GM23338 (cell line): ENCODE measurements at regions not wholly inside any gene's neighbourhood (a gene's known extent, or its start where the extent isn't known, plus 50 kb on each side); places are given as distances from the start of the nearest gene placed in this dataset.

Experiments
- ATAC-seq: fragments of 200-7000 bp; cut with Tn5 transposase; 3 replicates; pipeline ENCODE4 v1.9.1; 2020
- DNase-seq: peaks from one replicate; pipeline ENCODE4 v3.0.0-alpha.2; 2015; ENCODE audit warnings: low spot score
- H2AFZ ChIP-seq: fragments of 200-600 bp; sonication (generic); 2 replicates; pipeline ENCODE4 v1.8.0; 2016; ENCODE audit warnings: antibody characterized with exemption, mild to moderate bottlenecking, moderate library complexity
- H3F3A ChIP-seq: fragments of 200-600 bp; sonication (generic); replicated peaks from 2 replicates; pipeline ENCODE4 v1.8.0; 2017; ENCODE audit warnings: antibody characterized with exemption, mixed run types, low read depth
- H3K27ac ChIP-seq: fragments of 200-600 bp; sonication (generic); 2 replicates; pipeline ENCODE4 v1.6.1; 2016; ENCODE audit warnings: low read depth
- H3K27me3 ChIP-seq: fragments of 200-600 bp; sonication (generic); 2 replicates; pipeline ENCODE4 v1.8.0; 2016; ENCODE audit warnings: mild to moderate bottlenecking, mixed run types, moderate library complexity; ENCODE audit not compliant: insufficient read depth
- H3K36me3 ChIP-seq: fragments of 200-600 bp; sonication (generic); 2 replicates; pipeline ENCODE4 v1.8.0; 2016; ENCODE audit warnings: mild to moderate bottlenecking; ENCODE audit not compliant: insufficient read depth
- H3K4me1 ChIP-seq: fragments of 200-600 bp; sonication (generic); 2 replicates; pipeline ENCODE4 v1.8.0; 2016; ENCODE audit warnings: mild to moderate bottlenecking, moderate library complexity; ENCODE audit not compliant: insufficient read depth
- H3K4me2 ChIP-seq: fragments of 200-600 bp; sonication (generic); 2 replicates; pipeline ENCODE4 v1.7.1; 2017; ENCODE audit warnings: mixed run types
- H3K4me3 ChIP-seq: fragments of 200-600 bp; sonication (generic); 2 replicates; pipeline ENCODE4 v1.6.1; 2016; ENCODE audit warnings: mixed run types
- H3K79me2 ChIP-seq: fragments of 200-600 bp; sonication (generic); replicated peaks from 2 replicates; pipeline ENCODE4 v1.8.0; 2017; ENCODE audit warnings: mild to moderate bottlenecking; ENCODE audit not compliant: insufficient read depth
- H3K9me2 ChIP-seq: fragments of 200-600 bp; sonication (generic); 2 replicates; pipeline ENCODE4 v1.8.0; 2017; ENCODE audit not compliant: insufficient read depth
- H4K20me1 ChIP-seq: fragments of 200-600 bp; sonication (generic); replicated peaks from 2 replicates; pipeline ENCODE4 v1.8.0; 2017; ENCODE audit warnings: mild to moderate bottlenecking; ENCODE audit not compliant: insufficient read depth
- H3K27ac Mint-ChIP-seq: 2 replicates; pipeline ENCODE4 v1.8.0; 2020; ENCODE audit warnings: inconsistent platforms, mild to moderate bottlenecking, moderate library complexity, mixed read lengths
- H3K27me3 Mint-ChIP-seq: 3 replicates; pipeline ENCODE4 v1.8.0; 2022; ENCODE audit warnings: low read depth, mild to moderate bottlenecking, moderate library complexity, mixed read lengths, inconsistent platforms; ENCODE audit not compliant: insufficient read depth, poor library complexity
- H3K36me3 Mint-ChIP-seq: 3 replicates; pipeline ENCODE4 v1.8.0; 2021; ENCODE audit warnings: low read depth, mild to moderate bottlenecking, inconsistent platforms, moderate library complexity, mixed read lengths
- H3K4me1 Mint-ChIP-seq: 3 replicates; pipeline ENCODE4 v1.8.0; 2020; ENCODE audit warnings: mild to moderate bottlenecking, inconsistent platforms, mixed read lengths
- H3K4me3 Mint-ChIP-seq: 3 replicates; pipeline ENCODE4 v1.8.0; 2021; ENCODE audit warnings: moderate library complexity, mild to moderate bottlenecking, inconsistent platforms, mixed read lengths
- H3K9me3 Mint-ChIP-seq: 3 replicates; pipeline ENCODE4 v1.8.0; 2020; ENCODE audit warnings: moderate library complexity, mild to moderate bottlenecking, inconsistent platforms, mixed read lengths
- CREB1 ChIP-seq: fragments of 250-450 bp; sonication (Bioruptor Pico); IDR thresholded peaks from 2 replicates; pipeline ENCODE4 v1.5.0; 2020; ENCODE audit warnings: low read depth, mild to moderate bottlenecking, moderate library complexity
- CTCF ChIP-seq, 2 experiments: fragments of 200-600 bp in 1 of 2; sonication (generic) in 1 of 2; conservative IDR thresholded peaks; 2 replicates each; pipeline versions ENCODE4 v1.5.1 to v1.6.1; 2016 to 2017; ENCODE audit warnings: antibody characterized with exemption in 2 of 2, low read depth in 2 of 2, mild to moderate bottlenecking in 2 of 2, moderate library complexity in 1 of 2
- ETS1 ChIP-seq: IDR thresholded peaks from 2 replicates; pipeline ENCODE4 v1.6.1; 2016; ENCODE audit warnings: antibody characterized with exemption
- EZH2 ChIP-seq: fragments of 200-600 bp; sonication (generic); IDR thresholded peaks from one replicate; pipeline ENCODE4 v1.8.0; 2017; ENCODE audit warnings: antibody characterized with exemption, mild to moderate bottlenecking, low read depth; ENCODE audit not compliant: unreplicated experiment
- EZH2phosphoT487 ChIP-seq: fragments of 200-600 bp; sonication (generic); IDR thresholded peaks from one replicate; pipeline ENCODE4 v1.8.1; 2018; ENCODE audit warnings: antibody characterized with exemption; ENCODE audit not compliant: unreplicated experiment
- JUNB ChIP-seq: IDR thresholded peaks from one replicate; pipeline ENCODE4 v1.6.1; 2016; ENCODE audit warnings: antibody characterized with exemption; ENCODE audit not compliant: unreplicated experiment
- NANOG ChIP-seq: IDR thresholded peaks from 2 replicates; pipeline ENCODE4 v1.6.1; 2016; ENCODE audit warnings: antibody characterized with exemption, borderline replicate concordance
- POLR2AphosphoS5 ChIP-seq: IDR thresholded peaks from 2 replicates; pipeline ENCODE4 v1.6.1; 2016; ENCODE audit warnings: antibody characterized with exemption, low read depth
- REST ChIP-seq: IDR thresholded peaks from one replicate; pipeline ENCODE4 v1.6.1; 2018; ENCODE audit warnings: antibody characterized with exemption; ENCODE audit not compliant: unreplicated experiment
- STAT1 ChIP-seq: IDR thresholded peaks from one replicate; pipeline ENCODE4 v1.6.1; 2016; ENCODE audit warnings: antibody characterized with exemption; ENCODE audit not compliant: unreplicated experiment
- ZNF114 ChIP-seq: fragments of 250-450 bp; sonication (Bioruptor Pico); IDR thresholded peaks from 2 replicates; pipeline ENCODE4 v1.5.0; 2020; ENCODE audit warnings: mild to moderate bottlenecking, moderate library complexity
- ZNF331 ChIP-seq: fragments of 250-450 bp; sonication (Bioruptor Pico); IDR thresholded peaks from 2 replicates; pipeline ENCODE4 v1.5.0; 2020; ENCODE audit warnings: low read depth, mild to moderate bottlenecking, moderate library complexity
- ZNF462 ChIP-seq: fragments of 250-450 bp; sonication (Bioruptor Pico); IDR thresholded peaks from 2 replicates; pipeline ENCODE4 v1.5.0; 2020; ENCODE audit warnings: mild to moderate bottlenecking, moderate library complexity

GRCh38 chr9:99623780-99624364, 197.8 kb upstream of the NR4A3 start:
- Histone ChIP-seq H3F3A (no peaks in the 10 kb centered on the region), H3K9me2 (0 out of 2 replicates have a peak, but pooled peaks cover 3% of the 10 kb centered on the region), H3K27me3 (no peaks in the 10 kb centered on the region), H3K4me1 (no peaks in the 10 kb centered on the region), H3K36me3 (no peaks in the 10 kb centered on the region), H3K27ac (no peak overlapping the region), H3K4me2 (no peak overlapping the region), H2AFZ (no peak overlapping the region), H4K20me1 (no peaks in the 10 kb centered on the region), H3K4me3 (no peak overlapping the region), H3K79me2 (no peaks in the 10 kb centered on the region)
- no peaks in the 10 kb centered on the region for H3K9me3 Mint-ChIP-seq
- H3K36me3 Mint-ChIP-seq = no peaks in the 10 kb centered on the region
- no peak overlapping the region for H3K4me3 Mint-ChIP-seq
- H3K4me1 Mint-ChIP-seq = peaks cover 12% of the 10 kb centered on the region
- H3K27me3 Mint-ChIP-seq = peaks cover 1% of the 10 kb centered on the region
- TF ChIP-seq JUNB = no peak
- TF ChIP-seq STAT1 = no peak
- no peak for TF ChIP-seq ZNF462
- TF ChIP-seq CTCF (conservative IDR thresholded peaks at IDR 0.05; ENCODE audit: low read depth in 2 of 2) = no peak
- TF ChIP-seq CREB1 (CRISPR knock-in tag) = no peak
- TF ChIP-seq ZNF114 (CRISPR knock-in tag) = no peak
- no peak for TF ChIP-seq REST
- no peak for TF ChIP-seq ZNF331 (CRISPR knock-in tag)
- TF ChIP-seq POLR2AphosphoS5 = no peak
- TF ChIP-seq EZH2 = no peak
- no peak for TF ChIP-seq NANOG
- TF ChIP-seq EZH2phosphoT487 = no peak
- no peak for TF ChIP-seq ETS1
- no peak overlapping the region for H3K27ac Mint-ChIP-seq
- ATAC-seq = no peak
- no peak for DNase-seq
